ENCODE measurements at regions not wholly inside any gene's neighbourhood (a gene's known extent, or its start where the extent isn't known, plus 50 kb on each side); places are given as distances from the start of the nearest gene placed in this dataset.
"Not testable (repeated sequence)": the region's sequence is repeated elsewhere in the genome, so short reads cannot be mapped to it uniquely, and the experiment has no call there.

DNA sequence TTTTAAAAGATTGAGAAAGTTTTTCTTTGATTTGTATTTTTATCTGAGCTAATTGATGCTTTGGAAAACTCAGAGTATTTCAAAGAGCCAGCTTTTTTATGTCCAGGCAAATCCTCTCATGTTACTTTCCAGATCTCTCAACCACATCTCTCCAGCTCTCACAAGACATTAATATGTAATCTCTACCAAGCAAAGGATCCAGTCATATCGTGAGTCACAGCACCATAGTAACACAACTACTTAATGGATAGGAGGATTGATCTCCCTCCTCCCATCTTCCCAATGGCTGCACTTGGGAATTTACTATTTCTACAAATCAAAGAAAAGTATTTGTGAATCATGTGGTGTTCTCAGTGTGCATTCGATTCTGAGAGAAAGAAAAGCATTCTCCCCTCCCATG lies 63.3 kb downstream of the POU4F1 start:
- no peak for DNase-seq

GRCh38 chr13:78526044-78526443 lies 77.3 kb downstream of the POU4F1 start:
- not testable (repeated sequence) for DNase-seq

GRCh38 chr13:78524936-78525335 lies 78.4 kb downstream of the POU4F1 start:
- DNase-seq: no peak

- DNase-seq: no peak
Observed at GRCh38 chr13:78521091-78521490, 82.3 kb downstream of the POU4F1 start.

- DNase-seq: peak; percentile 30
Observed at GRCh38 chr13:78520425-78520824, 82.9 kb downstream of the POU4F1 start.

DNA sequence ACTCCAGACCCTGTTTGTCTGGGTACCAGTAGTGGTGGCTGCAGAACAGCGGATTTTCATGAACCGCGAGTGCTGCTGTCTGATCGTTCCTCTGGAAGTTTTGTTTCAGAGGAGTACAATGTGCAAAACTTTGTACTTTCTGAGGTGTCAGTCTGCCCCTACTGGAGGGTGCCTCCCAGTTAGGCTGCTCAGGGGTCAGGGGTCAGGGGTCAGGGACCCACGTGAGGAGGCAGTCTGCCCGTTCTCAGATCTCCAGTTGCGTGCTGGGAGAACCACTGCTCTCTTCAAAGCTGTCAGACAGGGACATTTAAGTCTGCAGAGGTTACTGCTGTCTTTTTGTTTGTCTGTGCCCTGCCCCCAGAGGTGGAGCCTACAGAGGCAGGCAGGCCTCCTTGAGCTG lies 84.9 kb downstream of the POU4F1 start:
- not testable (repeated sequence) for DNase-seq

- no peak for DNase-seq
Observed at GRCh38 chr13:78499802-78500201, 103.5 kb downstream of the POU4F1 start.

DNA sequence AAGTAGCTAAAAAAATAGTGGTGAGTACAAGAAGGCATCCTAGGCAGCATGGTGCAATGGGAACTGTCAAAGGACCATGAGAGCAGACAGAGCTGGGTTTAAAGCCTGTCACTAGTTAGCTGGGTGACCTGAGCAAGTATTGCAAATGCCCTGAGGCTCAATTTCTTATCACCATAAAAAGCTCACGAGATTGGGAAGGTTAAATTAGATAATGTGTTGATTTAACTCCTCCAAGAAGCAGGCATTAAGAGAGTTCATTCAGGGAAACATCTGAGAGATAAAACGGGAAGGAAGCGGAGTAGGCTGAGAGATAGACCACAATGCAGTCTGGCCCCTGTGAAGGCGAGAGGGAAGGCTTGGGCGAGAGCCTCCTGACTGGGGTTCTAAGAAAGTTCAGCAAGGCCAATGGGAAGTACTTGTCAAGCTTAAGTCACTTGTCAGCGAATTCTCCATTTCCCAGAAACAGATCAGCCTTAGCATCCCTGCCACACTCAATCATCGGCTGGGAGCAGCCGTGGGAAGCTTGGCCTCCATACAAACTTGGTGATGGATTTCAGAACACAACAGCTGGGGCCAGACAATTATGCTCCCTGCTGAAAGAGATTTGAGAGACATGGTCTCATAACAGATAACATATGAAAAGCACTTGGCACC lies 105.5 kb downstream of the POU4F1 start:
- DNase-seq: peak; percentile 64

DNA sequence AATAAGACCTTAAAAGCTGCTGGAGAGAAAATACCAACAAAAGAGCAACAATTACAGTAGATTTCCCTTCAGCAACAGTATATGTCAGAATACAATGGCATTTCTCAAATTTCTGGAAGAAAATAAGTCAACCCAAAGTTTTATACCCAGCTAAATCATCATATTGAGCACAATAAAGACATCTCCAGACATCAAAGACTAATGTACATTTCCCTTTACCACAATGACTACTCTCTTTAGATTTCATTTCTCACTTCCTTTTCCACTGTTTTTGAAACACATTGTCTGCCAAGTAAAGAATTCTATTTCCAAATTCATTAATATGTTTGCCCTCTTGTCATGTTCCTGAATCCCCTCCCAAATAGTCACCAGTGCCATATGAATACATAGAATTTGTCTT lies 111.4 kb downstream of the POU4F1 start:
- peak; percentile 19 for DNase-seq

DNA sequence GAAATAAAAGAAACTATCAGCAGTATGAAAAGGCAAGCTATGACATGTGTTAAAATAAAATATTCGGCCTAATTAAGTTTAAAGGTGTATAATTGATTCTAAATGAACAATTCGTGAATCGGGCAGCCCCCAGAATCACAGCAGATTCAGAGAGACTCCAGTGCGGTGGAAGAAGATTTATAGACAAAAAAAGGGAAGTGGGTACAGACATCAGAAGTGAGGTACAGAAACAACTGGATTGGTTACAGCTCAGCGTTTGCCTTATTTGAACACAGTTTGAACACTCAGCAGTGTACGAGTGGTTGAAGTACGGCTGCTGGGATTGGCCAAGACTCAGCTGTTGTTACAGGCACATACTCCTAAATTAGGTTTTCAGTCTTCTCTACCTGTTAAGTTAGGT lies 113.1 kb downstream of the POU4F1 start:
- not testable (repeated sequence) for DNase-seq

- DNase-seq: no peak
Observed at GRCh38 chr13:78487707-78488106, 115.6 kb downstream of the POU4F1 start.

DNA sequence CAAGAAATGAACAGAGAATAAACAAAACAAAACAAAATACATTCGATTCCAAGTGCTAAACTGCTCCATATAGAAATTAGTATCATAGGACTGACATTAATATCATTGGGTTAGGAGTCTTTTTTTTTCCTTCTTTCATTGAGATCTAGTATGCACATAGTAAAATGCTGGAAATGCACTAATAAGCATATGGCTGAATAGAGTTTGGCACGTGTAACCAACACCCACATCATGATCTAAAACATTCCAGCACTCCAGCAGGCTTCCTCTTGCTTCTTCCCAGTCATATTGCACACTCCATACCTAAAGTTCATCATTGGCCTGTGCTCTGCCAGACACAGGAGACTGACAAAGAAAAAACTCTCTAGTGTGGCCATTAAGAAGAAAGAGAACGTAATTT lies 117.5 kb downstream of the POU4F1 start:
- DNase-seq: no peak

DNA sequence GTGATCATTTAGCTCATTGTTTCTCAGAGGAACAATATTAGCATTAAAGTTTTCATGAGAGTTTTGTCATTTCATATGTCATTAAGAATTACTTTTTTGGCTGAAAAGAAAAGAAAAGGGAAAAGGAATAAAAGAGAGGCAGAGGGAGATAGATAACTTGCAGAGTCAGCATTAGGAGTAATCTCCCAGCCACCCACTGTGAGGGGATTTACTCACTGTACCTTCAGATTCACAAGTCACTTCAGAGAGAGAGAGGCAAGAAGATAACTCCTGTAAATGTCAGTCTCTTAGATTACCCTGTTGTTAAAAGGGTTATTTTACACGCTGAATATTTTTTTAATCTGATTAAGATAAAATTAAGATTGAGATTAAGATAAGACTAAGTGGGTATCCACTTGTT lies 125.2 kb downstream of the POU4F1 start:
- no peak for DNase-seq

DNA sequence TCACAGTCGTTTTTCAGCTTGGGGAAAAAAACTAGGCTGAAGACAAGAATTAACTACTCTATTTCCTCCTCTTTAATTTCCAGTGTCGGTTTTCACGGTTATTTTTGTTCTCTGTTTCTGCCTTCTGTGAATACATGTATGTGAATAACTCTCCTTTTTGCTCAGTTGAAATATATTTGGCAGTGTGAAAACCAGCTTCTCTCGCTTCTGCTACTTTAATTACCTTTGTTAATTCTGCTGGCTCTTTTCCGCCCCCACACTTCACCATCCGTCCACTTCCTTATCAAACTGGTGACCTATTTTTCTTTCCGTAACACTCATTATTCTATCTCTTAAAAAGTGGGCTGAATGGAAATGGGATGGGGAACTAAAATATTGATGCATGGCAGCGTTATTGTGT lies 126.4 kb downstream of the POU4F1 start:
- DNase-seq: no peak

- no peak for DNase-seq
Observed at GRCh38 chr13:78468621-78469020, 134.7 kb downstream of the POU4F1 start.

GRCh38 chr13:78465250-78465649 lies 138.1 kb downstream of the POU4F1 start:
- no peak for DNase-seq

DNA sequence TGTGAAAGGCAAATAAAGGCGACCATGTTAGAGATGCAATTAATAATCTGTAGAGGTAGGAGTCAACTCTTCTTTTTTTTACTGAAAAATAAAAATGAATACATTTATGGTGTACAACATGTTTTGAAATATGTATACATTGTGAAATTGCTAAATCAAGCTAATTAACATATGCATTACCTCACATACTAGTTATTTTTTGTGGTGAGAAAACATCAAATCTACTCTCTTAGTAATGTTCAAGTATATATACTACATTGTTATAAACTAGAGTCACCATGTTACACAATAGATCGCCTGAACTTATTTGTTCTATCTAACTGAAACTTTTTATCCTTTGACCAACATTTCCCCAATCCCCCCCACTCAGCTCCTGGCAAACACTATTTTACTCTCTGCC lies 143.2 kb downstream of the POU4F1 start:
- DNase-seq: peak; percentile 16

GRCh38 chr13:78443839-78444238 lies 159.5 kb downstream of the POU4F1 start:
- DNase-seq: no peak

DNA sequence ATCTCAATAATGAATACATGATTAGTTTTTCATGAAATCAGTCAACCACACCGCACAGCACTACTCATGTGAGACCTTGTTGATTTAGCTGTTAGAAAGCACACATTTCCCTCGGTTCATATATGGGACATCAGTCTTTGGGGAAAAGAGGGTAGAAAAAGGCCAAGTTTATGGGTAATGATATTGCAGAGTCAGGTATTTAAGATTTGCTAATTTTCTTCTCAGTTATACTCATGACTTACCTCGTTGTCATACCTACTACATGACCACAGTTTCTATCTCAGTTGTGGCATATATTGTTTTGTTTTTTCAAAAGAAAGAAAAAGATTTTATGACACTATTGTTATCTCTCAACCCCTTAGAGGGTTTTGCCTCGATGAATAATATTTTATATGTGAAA lies 165.6 kb downstream of the POU4F1 start:
- DNase-seq: no peak

DNA sequence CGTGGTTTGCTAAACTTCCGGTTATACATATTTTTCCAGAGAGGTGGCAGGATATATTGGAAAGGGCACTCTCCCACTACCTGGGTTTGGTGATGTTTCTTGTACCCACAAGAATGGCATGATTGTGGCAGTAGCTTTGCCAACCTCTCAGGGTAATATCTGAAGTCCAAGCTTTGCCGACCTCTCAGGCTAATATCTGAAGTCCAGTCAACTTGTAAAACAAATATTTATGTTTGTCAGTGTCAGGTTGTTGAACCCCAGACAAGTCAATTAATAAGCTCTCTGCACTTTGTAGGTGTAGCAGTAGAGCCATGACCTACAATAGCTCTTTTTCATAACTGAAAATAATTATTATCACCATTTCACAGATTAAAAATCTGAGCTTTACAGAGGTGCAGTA lies 167.0 kb downstream of the POU4F1 start:
- DNase-seq: no peak

DNA sequence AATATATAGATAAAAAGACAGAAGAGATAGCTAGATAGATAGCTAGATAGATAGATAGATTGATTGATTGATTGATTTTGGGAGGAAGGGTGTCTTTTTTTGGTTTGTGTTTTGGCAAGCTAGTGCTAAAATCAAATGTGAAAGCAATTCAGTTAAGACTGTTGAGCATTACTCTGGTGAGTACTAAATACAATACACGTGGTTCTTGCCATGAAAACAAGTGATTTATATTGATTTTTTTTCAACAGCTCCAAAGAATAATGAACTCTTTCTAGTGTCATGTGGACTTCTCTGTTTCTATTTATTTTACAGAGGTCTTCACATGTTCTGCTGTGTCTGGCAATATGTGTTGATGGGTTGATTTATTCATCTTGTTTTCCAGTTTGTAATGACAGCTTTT lies 172.0 kb downstream of the POU4F1 start:
- no peak for DNase-seq

- peak; percentile 37 for DNase-seq
Observed at GRCh38 chr13:78430811-78431210, 172.5 kb downstream of the POU4F1 start.

DNA sequence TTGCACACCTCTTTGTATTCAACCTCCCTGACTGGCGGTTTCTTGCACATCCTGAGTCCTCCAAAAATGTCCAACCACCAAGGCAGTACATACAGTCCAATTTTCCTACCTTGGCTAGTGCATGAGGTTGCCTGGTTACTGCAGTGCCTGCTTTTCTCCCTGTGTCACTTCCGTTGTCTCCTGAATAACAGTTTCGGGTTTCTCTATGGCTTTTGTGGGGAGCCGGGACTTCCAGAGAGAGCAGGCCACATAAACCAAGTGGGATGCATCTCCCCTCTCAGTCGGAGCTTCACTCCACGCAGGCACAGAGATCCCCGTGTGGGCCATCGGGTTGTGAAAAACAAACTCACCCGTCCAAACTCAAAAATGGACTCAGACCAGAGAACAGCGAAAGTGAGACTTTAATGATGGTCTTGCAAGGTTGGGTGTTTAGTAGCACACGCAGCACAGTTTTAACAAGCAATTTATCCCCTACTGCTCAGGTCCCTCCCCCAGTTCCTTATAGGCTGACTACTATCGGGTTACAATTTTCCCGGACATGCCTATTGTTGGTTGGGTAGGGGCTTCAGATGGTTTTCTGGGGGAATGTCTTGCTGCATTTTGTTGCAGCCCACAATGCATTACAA lies 173.1 kb downstream of the POU4F1 start:
- DNase-seq: no peak

DNA sequence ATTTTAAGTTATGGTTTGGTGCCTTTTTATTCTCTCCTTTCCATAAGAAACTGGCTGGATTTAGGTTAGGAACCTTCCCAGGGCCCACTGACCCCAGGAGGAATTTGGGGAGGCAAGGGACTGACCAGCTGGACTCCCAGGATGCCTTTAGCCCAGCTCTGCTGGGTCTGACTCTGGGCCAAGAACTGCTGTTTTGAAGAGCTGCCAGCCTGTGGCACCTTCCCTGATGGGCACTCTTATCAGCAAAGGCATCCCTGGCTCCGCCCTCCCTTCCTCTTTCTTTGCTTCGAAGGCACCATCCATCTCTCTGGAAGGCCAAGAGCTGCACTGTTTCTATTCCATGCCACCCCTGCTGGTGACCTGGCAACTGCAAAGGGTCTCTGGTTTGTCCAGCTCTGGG lies 174.7 kb downstream of the POU4F1 start:
- no peak for DNase-seq

DNA sequence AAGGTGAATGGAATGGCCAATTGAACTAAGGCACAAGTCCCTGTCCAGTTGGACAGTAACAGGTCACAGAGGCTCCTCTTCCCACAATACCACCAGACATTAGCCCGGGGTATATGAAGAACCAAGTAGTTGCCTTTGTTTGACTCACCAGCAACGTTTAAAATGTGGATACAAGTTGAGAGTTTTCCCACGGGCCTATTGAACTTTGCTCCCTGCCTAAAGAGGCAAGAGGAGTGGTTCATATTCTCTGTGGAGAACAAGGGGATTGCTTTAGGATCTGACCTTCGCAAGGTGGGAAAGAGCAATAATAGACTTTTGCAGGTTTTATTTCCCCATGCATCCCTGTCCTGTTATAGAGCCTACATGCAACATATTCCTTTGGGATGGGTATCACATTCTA lies 177.2 kb downstream of the POU4F1 start:
- no peak for DNase-seq

Measured in OCI-M1 (cell line).